SH-SY5Y (cell line): ENCODE measurements at regions not wholly inside any gene's neighbourhood (a gene's known extent, or its start where the extent isn't known, plus 50 kb on each side); places are given as distances from the start of the nearest gene placed in this dataset.

Source experiments
- GATA2 ChIP-seq: IDR thresholded peaks from 2 replicates; pipeline ENCODE4 v1.6.1; 2011; ENCODE audit warnings: mild to moderate bottlenecking, low read depth, low read length
- GATA3 ChIP-seq: IDR thresholded peaks from 2 replicates; pipeline ENCODE4 v1.6.1; 2011; ENCODE audit warnings: low read depth, mild to moderate bottlenecking, low read length, moderate library complexity

GRCh38 chr2:8081130-8081529 is 600.7 kb upstream of the ID2 start:
- no peak for TF ChIP-seq GATA3
- TF ChIP-seq GATA2, result no peak
